ENCODE measurements at regions not wholly inside any gene's neighbourhood (a gene's known extent, or its start where the extent isn't known, plus 50 kb on each side); places are given as distances from the start of the nearest gene placed in this dataset.
"Not testable (repeated sequence)": the region's sequence is repeated elsewhere in the genome, so short reads cannot be mapped to it uniquely, and the experiment has no call there.

GRCh38 chr1:194858811-194859480 is 1672.5 kb upstream of the B3GALT2 start:
- WGBS, result 98% methylated on average over 38 of the region's 39 CpGs
- not testable (repeated sequence) for H3K36me3 ChIP-seq (ENCODE audit: control insufficient read depth in 2 of 2, insufficient read depth in 2 of 2, low read length in 1 of 2); H3K4me1 ChIP-seq (ENCODE audit: control insufficient read depth in 2 of 2, insufficient read depth in 2 of 2, low read length in 2 of 2); DNase-seq (ENCODE audit: low read depth in 6 of 9, low spot score in 9 of 9); H3K4me3 ChIP-seq (ENCODE audit: low read length in 2 of 2); H3K9me3 ChIP-seq (ENCODE audit: control insufficient read depth in 2 of 2, insufficient read depth in 1 of 2, low read length in 1 of 2); H3K27me3 ChIP-seq (ENCODE audit: control insufficient read depth in 2 of 2, insufficient read depth in 1 of 2, low read length in 1 of 2); H3K27ac ChIP-seq (ENCODE audit: low read depth in 1 of 2, low read length in 1 of 2)

DNA sequence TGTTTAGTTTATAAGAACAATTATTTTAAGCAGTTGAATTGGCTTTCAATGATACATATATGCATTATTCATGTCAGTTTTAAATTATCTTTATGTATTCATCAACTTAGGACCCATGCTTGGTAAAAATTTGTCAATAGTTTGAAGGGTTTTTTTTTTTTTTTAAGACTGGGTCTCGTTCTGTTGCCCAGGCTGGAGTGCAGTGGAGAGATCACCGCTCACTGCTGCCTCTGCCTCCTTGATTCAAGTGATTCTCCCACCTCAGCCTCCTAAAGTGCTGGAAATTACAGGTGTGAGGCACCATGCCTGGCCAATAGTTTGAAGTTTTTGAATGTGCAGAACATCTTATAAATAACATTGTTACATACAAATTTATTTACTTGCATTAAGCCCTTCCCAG is 1671.0 kb upstream of the B3GALT2 start:
- no peak overlapping the region for H3K27ac ChIP-seq (ENCODE audit: low read depth in 1 of 2, low read length in 1 of 2)
- H3K27me3 ChIP-seq (ENCODE audit: control insufficient read depth in 2 of 2, insufficient read depth in 1 of 2, low read length in 1 of 2), result no peaks in the 10 kb centered on the region
- WGBS, result 92% methylated on average over 2 of the region's 2 CpGs
- H3K36me3 ChIP-seq (ENCODE audit: control insufficient read depth in 2 of 2, insufficient read depth in 2 of 2, low read length in 1 of 2), result no peaks in the 10 kb centered on the region
- H3K9me3 ChIP-seq (ENCODE audit: control insufficient read depth in 2 of 2, insufficient read depth in 1 of 2, low read length in 1 of 2), result peaks cover 0 to 2% of the 10 kb centered on the region in 2 donors
- no peak overlapping the region for H3K4me3 ChIP-seq (ENCODE audit: low read length in 2 of 2)
- no peak for DNase-seq (ENCODE audit: low read depth in 6 of 9, low spot score in 9 of 9)
- H3K4me1 ChIP-seq (ENCODE audit: control insufficient read depth in 2 of 2, insufficient read depth in 2 of 2, low read length in 2 of 2), result no peaks in the 10 kb centered on the region

DNA sequence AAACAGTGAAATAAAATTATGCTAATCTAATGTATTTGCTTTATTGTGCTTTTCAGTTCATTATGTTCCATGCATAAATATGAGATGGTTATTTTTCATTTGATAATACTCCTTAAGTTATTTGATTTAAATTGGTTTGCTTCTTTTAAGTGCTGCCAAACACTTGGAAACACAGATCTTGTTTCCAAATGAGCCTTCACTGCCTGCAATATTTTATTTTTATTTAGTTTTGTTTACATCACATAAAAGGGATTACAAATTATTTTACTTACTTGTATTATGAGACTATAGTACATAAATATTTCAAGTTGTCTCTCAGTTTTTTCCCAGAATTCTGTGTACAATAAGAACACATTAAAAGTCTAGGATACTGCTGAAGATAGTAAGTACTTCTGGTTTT is 1662.4 kb upstream of the B3GALT2 start:
- Histone ChIP-seq H3K36me3 (ENCODE audit: control insufficient read depth in 2 of 2, insufficient read depth in 2 of 2, low read length in 1 of 2) (no peaks in the 10 kb centered on the region), H3K4me3 (ENCODE audit: low read length in 2 of 2) (no peak overlapping the region), H3K4me1 (ENCODE audit: control insufficient read depth in 2 of 2, insufficient read depth in 2 of 2, low read length in 2 of 2) (no peaks in the 10 kb centered on the region), H3K9me3 (ENCODE audit: control insufficient read depth in 2 of 2, insufficient read depth in 1 of 2, low read length in 1 of 2) (no peaks in the 10 kb centered on the region), H3K27me3 (ENCODE audit: control insufficient read depth in 2 of 2, insufficient read depth in 1 of 2, low read length in 1 of 2) (no peaks in the 10 kb centered on the region), H3K27ac (ENCODE audit: low read depth in 1 of 2, low read length in 1 of 2) (no peak overlapping the region)
- no peak for DNase-seq (ENCODE audit: low read depth in 6 of 9, low spot score in 9 of 9)

DNA sequence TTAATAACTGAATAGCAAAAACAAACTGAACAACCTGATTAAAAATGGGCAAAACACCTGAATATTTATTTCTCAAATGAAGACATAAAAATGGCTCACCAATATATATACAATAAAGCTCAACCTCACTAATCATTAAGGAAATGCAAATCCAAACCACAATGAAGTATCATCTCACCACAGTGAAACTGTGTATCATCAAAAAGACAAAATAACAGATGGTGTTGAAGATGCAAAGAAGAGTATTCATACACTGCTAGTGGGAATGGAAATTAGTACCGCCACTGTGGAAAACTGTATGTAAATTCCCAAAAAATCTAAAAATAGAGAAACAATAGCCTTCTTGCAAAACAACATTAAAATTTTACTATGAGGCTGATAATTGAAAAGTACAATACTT is 1660.1 kb upstream of the B3GALT2 start:
- Histone ChIP-seq H3K36me3 (ENCODE audit: control insufficient read depth in 2 of 2, insufficient read depth in 2 of 2, low read length in 1 of 2) (no peaks in the 10 kb centered on the region), H3K4me3 (ENCODE audit: low read length in 2 of 2) (no peak overlapping the region), H3K27me3 (ENCODE audit: control insufficient read depth in 2 of 2, insufficient read depth in 1 of 2, low read length in 1 of 2) (no peaks in the 10 kb centered on the region), H3K9me3 (ENCODE audit: control insufficient read depth in 2 of 2, insufficient read depth in 1 of 2, low read length in 1 of 2) (no peaks in the 10 kb centered on the region), H3K4me1 (ENCODE audit: control insufficient read depth in 2 of 2, insufficient read depth in 2 of 2, low read length in 2 of 2) (no peaks in the 10 kb centered on the region), H3K27ac (ENCODE audit: low read depth in 1 of 2, low read length in 1 of 2) (no peak overlapping the region)
- 90% methylated on average over 1 of the region's 1 CpG for WGBS
- DNase-seq (ENCODE audit: low read depth in 6 of 9, low spot score in 9 of 9), result no peak

GRCh38 chr1:194843077-194843476 is 1656.7 kb upstream of the B3GALT2 start:
- no peak for DNase-seq (ENCODE audit: low read depth in 6 of 9, low spot score in 9 of 9)
- no peaks in the 10 kb centered on the region for H3K27me3 ChIP-seq (ENCODE audit: control insufficient read depth in 2 of 2, insufficient read depth in 1 of 2, low read length in 1 of 2)
- H3K9me3 ChIP-seq (ENCODE audit: control insufficient read depth in 2 of 2, insufficient read depth in 1 of 2, low read length in 1 of 2), result no peaks in the 10 kb centered on the region
- H3K27ac ChIP-seq (ENCODE audit: low read depth in 1 of 2, low read length in 1 of 2), result no peak overlapping the region
- no peaks in the 10 kb centered on the region for H3K36me3 ChIP-seq (ENCODE audit: control insufficient read depth in 2 of 2, insufficient read depth in 2 of 2, low read length in 1 of 2)
- H3K4me1 ChIP-seq (ENCODE audit: control insufficient read depth in 2 of 2, insufficient read depth in 2 of 2, low read length in 2 of 2), result no peaks in the 10 kb centered on the region
- WGBS, result 52% methylated on average over 1 of the region's 1 CpG
- H3K4me3 ChIP-seq (ENCODE audit: low read length in 2 of 2), result no peak overlapping the region

DNA sequence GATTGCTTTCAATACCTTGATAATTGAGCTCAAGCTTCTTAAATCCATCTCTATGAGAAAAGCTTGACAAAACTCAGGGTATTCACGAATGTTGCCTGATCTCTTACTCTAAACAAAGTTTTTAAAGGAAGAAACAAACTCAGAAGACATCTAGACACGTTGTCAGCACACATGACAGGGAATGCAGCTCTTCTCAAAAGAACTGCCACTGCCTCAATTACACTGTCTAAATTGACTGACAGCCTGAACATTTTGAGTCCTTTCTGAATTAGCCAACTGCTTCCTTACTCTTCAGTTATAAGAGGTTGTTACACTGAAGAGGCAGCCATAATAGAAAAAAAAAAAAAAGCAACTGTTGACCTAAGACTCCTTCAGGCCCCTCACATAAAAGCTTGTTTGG is 1646.7 kb upstream of the B3GALT2 start:
- Histone ChIP-seq H3K36me3 (ENCODE audit: control insufficient read depth in 2 of 2, insufficient read depth in 2 of 2, low read length in 1 of 2) (no peaks in the 10 kb centered on the region), H3K27ac (ENCODE audit: low read depth in 1 of 2, low read length in 1 of 2) (no peak overlapping the region), H3K4me3 (ENCODE audit: low read length in 2 of 2) (no peak overlapping the region), H3K27me3 (ENCODE audit: control insufficient read depth in 2 of 2, insufficient read depth in 1 of 2, low read length in 1 of 2) (no peaks in the 10 kb centered on the region), H3K4me1 (ENCODE audit: control insufficient read depth in 2 of 2, insufficient read depth in 2 of 2, low read length in 2 of 2) (no peaks in the 10 kb centered on the region), H3K9me3 (ENCODE audit: control insufficient read depth in 2 of 2, insufficient read depth in 1 of 2, low read length in 1 of 2) (no peaks in the 10 kb centered on the region)
- 83% methylated on average over 2 of the region's 2 CpGs for WGBS
- no peak for DNase-seq (ENCODE audit: low read depth in 6 of 9, low spot score in 9 of 9)

GRCh38 chr1:194831595-194831994 is 1645.2 kb upstream of the B3GALT2 start:
- not testable (repeated sequence) for H3K4me1 ChIP-seq (ENCODE audit: control insufficient read depth in 2 of 2, insufficient read depth in 2 of 2, low read length in 2 of 2); DNase-seq (ENCODE audit: low read depth in 6 of 9, low spot score in 9 of 9); H3K4me3 ChIP-seq (ENCODE audit: low read length in 2 of 2); H3K27me3 ChIP-seq (ENCODE audit: control insufficient read depth in 2 of 2, insufficient read depth in 1 of 2, low read length in 1 of 2); H3K36me3 ChIP-seq (ENCODE audit: control insufficient read depth in 2 of 2, insufficient read depth in 2 of 2, low read length in 1 of 2); H3K9me3 ChIP-seq (ENCODE audit: control insufficient read depth in 2 of 2, insufficient read depth in 1 of 2, low read length in 1 of 2); H3K27ac ChIP-seq (ENCODE audit: low read depth in 1 of 2, low read length in 1 of 2)
- WGBS, result 94% methylated on average over 1 of the region's 1 CpG

GRCh38 chr1:194830387-194830786 is 1644.0 kb upstream of the B3GALT2 start:
- Histone ChIP-seq H3K36me3 (ENCODE audit: control insufficient read depth in 2 of 2, insufficient read depth in 2 of 2, low read length in 1 of 2) (no peaks in the 10 kb centered on the region), H3K27me3 (ENCODE audit: control insufficient read depth in 2 of 2, insufficient read depth in 1 of 2, low read length in 1 of 2) (no peaks in the 10 kb centered on the region), H3K27ac (ENCODE audit: low read depth in 1 of 2, low read length in 1 of 2) (no peak overlapping the region), H3K9me3 (ENCODE audit: control insufficient read depth in 2 of 2, insufficient read depth in 1 of 2, low read length in 1 of 2) (no peaks in the 10 kb centered on the region), H3K4me1 (ENCODE audit: control insufficient read depth in 2 of 2, insufficient read depth in 2 of 2, low read length in 2 of 2) (no peaks in the 10 kb centered on the region), H3K4me3 (ENCODE audit: low read length in 2 of 2) (no peak overlapping the region)
- DNase-seq (ENCODE audit: low read depth in 6 of 9, low spot score in 9 of 9), result peak in 1 of 9 donors; percentile 4

DNA sequence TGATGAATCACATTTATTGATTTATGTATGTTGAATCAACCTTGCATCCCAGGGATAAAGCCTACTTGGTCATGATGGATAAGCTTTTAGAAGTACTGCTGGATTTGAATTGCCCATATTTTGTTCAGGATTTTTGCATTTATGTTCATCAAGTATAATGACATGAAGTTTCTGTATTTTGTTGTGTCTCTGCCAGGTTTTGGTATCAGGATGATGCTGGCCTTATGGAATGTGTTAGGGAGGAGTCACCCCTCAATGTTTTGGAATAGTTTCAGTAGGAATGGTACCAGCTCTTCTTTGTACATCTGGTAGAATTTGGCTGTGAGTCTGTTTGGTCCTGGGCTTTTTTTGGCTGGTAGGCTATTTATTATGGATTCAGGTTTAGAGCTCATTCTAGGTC is 1643.1 kb upstream of the B3GALT2 start:
- Histone ChIP-seq H3K36me3 (ENCODE audit: control insufficient read depth in 2 of 2, insufficient read depth in 2 of 2, low read length in 1 of 2) (no peaks in the 10 kb centered on the region), H3K4me3 (ENCODE audit: low read length in 2 of 2) (no peak overlapping the region), H3K9me3 (ENCODE audit: control insufficient read depth in 2 of 2, insufficient read depth in 1 of 2, low read length in 1 of 2) (no peaks in the 10 kb centered on the region), H3K27ac (ENCODE audit: low read depth in 1 of 2, low read length in 1 of 2) (no peak overlapping the region), H3K4me1 (ENCODE audit: control insufficient read depth in 2 of 2, insufficient read depth in 2 of 2, low read length in 2 of 2) (no peaks in the 10 kb centered on the region), H3K27me3 (ENCODE audit: control insufficient read depth in 2 of 2, insufficient read depth in 1 of 2, low read length in 1 of 2) (no peaks in the 10 kb centered on the region)
- DNase-seq (ENCODE audit: low read depth in 6 of 9, low spot score in 9 of 9), result no peak

DNA sequence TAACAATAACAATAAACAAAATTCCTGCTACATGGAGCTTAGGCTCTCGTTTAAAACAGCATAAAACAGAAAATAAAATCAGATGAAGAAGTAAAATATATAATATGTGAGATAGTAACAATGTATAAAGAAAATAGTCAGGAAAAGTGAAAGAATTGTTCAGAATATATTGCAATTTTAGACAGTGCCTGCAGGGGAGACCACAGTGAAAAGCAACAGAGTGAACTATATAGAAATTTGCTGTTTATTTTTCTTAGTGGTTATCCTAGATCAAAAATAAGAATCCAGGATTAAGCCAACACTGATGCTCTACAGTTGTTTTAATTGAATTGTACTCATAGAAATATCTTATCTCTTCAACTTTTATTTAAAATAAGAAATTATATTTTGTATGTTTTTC is 1639.0 kb upstream of the B3GALT2 start:
- H3K36me3 ChIP-seq (ENCODE audit: control insufficient read depth in 2 of 2, insufficient read depth in 2 of 2, low read length in 1 of 2), result no peaks in the 10 kb centered on the region
- no peak overlapping the region for H3K27ac ChIP-seq (ENCODE audit: low read depth in 1 of 2, low read length in 1 of 2)
- no peak overlapping the region for H3K4me3 ChIP-seq (ENCODE audit: low read length in 2 of 2)
- no peaks in the 10 kb centered on the region for H3K9me3 ChIP-seq (ENCODE audit: control insufficient read depth in 2 of 2, insufficient read depth in 1 of 2, low read length in 1 of 2)
- no peak for DNase-seq (ENCODE audit: low read depth in 6 of 9, low spot score in 9 of 9)
- no peaks in the 10 kb centered on the region for H3K4me1 ChIP-seq (ENCODE audit: control insufficient read depth in 2 of 2, insufficient read depth in 2 of 2, low read length in 2 of 2)
- 88% methylated on average over 1 of the region's 1 CpG for WGBS
- no peaks in the 10 kb centered on the region for H3K27me3 ChIP-seq (ENCODE audit: control insufficient read depth in 2 of 2, insufficient read depth in 1 of 2, low read length in 1 of 2)
